Thoracic aorta (tissue), 2 donors: ENCODE measurements at regions not wholly inside any gene's neighbourhood (a gene's known extent, or its start where the extent isn't known, plus 50 kb on each side); places are given as distances from the start of the nearest gene placed in this dataset.

Source experiments
- ATAC-seq: fragments of 150-250 bp; one replicate; pipeline ENCODE4 v1.8.0; 2017; ENCODE audit warnings: low read depth; ENCODE audit not compliant: insufficient number of reproducible peaks, low FRiP score
- DNase-seq: peaks from one replicate; pipeline ENCODE4 v3.0.0-alpha.2; 2020; ENCODE audit warnings: low spot score
- H3K27ac ChIP-seq, 2 donors: fragments of 200-600 bp; sonication (generic); 1 replicate in 1 of 2; 2 replicates in 1 of 2; pipeline ENCODE4 v1.5.1; 2016; ENCODE audit warnings: mild to moderate bottlenecking in 2 of 2, moderate library complexity in 2 of 2
- H3K27me3 ChIP-seq: fragments of 200-600 bp; sonication (generic); replicated peaks from 2 replicates; pipeline ENCODE4 v1.6.0; 2016; ENCODE audit warnings: mild to moderate bottlenecking; ENCODE audit not compliant: insufficient read depth
- H3K36me3 ChIP-seq: fragments of 200-600 bp; sonication (generic); one replicate; pipeline ENCODE4 v1.5.1; 2016
- H3K4me1 ChIP-seq, 2 donors: fragments of 200-600 bp; sonication (generic); 1 replicate in 1 of 2; 2 replicates in 1 of 2; pipeline versions ENCODE4 v1.5.1 to v1.6.0; 2016; ENCODE audit warnings: low read depth in 2 of 2, mild to moderate bottlenecking in 1 of 2; ENCODE audit not compliant: control insufficient read depth in 1 of 2
- H3K4me3 ChIP-seq: fragments of 200-600 bp; sonication (generic); 2 replicates; pipeline ENCODE4 v1.5.1; 2016; ENCODE audit warnings: mild to moderate bottlenecking
- H3K9me3 ChIP-seq: fragments of 200-600 bp; sonication (generic); 2 replicates; pipeline ENCODE4 v1.5.1; 2016
- CTCF ChIP-seq: fragments of 200-600 bp; sonication (generic); IDR thresholded peaks from one replicate; pipeline ENCODE4 v1.5.1; 2019; ENCODE audit warnings: antibody characterized with exemption

GRCh38 chr20:62589150-62589498 is 53.2 kb upstream of the SLCO4A1 start:
- H3K27me3 ChIP-seq = peaks cover 5% of the 10 kb centered on the region

GRCh38 chr20:62589720-62590119 is 52.6 kb upstream of the SLCO4A1 start:
- no peak for ATAC-seq
- H3K27me3 ChIP-seq = peaks cover 5% of the 10 kb centered on the region
- no peak for DNase-seq
- H3K27ac ChIP-seq = no peak overlapping the region
- TF ChIP-seq CTCF = no peak
- H3K4me1 ChIP-seq = no peaks in the 10 kb centered on the region
- H3K9me3 ChIP-seq = no peaks in the 10 kb centered on the region
- H3K4me3 ChIP-seq = no peak overlapping the region
- no peaks in the 10 kb centered on the region for H3K36me3 ChIP-seq

More at GRCh38 chr20:62589150-62589498, 53.2 kb upstream of the SLCO4A1 start:
- Histone ChIP-seq H3K9me3 (no peaks in the 10 kb centered on the region), H3K4me1 (no peaks in the 10 kb centered on the region), H3K36me3 (no peaks in the 10 kb centered on the region), H3K27ac (no peak overlapping the region), H3K4me3 (no peak overlapping the region)
- ATAC-seq (no peak), DNase-seq (no peak)
- TF ChIP-seq CTCF = no peak

GRCh38 chr20:62590309-62591121 is 51.8 kb upstream of the SLCO4A1 start:
- no peak for TF ChIP-seq CTCF
- H3K36me3 ChIP-seq = no peaks in the 10 kb centered on the region
- H3K4me3 ChIP-seq = no peak overlapping the region
- H3K27ac ChIP-seq = no peak overlapping the region
- H3K4me1 ChIP-seq = no peaks in the 10 kb centered on the region
- ATAC-seq (no peak), DNase-seq (no peak)
- H3K9me3 ChIP-seq = no peaks in the 10 kb centered on the region
- peaks cover 5% of the 10 kb centered on the region for H3K27me3 ChIP-seq

- Histone ChIP-seq H3K36me3 (no peaks in the 10 kb centered on the region), H3K9me3 (no peaks in the 10 kb centered on the region), H3K4me1 (no peaks in the 10 kb centered on the region), H3K27me3 (peaks cover 5% of the 10 kb centered on the region), H3K4me3 (no peak overlapping the region), H3K27ac (no peak overlapping the region)
- no peak for TF ChIP-seq CTCF
- DNase-seq (no peak), ATAC-seq (no peak)
Measured at GRCh38 chr20:62591122-62591468, 51.2 kb upstream of the SLCO4A1 start.

- TF ChIP-seq CTCF = no peak
- DNase-seq (no peak), ATAC-seq (no peak)
- Histone ChIP-seq H3K9me3 (no peaks in the 10 kb centered on the region), H3K27ac (no peak overlapping the region), H3K4me3 (no peak overlapping the region), H3K27me3 (peaks cover 5% of the 10 kb centered on the region), H3K4me1 (no peaks in the 10 kb centered on the region), H3K36me3 (no peaks in the 10 kb centered on the region)
Measured at GRCh38 chr20:62591591-62591990, 50.7 kb upstream of the SLCO4A1 start.
